ENCODE measurements at regions not wholly inside any gene's neighbourhood (a gene's known extent, or its start where the extent isn't known, plus 50 kb on each side); places are given as distances from the start of the nearest gene placed in this dataset.

GRCh38 chr13:55001881-55002280, 1973.3 kb downstream of the OLFM4 start:
- H3K27me3 ChIP-seq (replicated peaks in 1 of 7): no peaks in the 10 kb centered on the region
- WGBS, 5 donors: 65 to 80% (median 74%) methylated on average over 2 of the region's 2 CpGs
- H3K27ac ChIP-seq: no peak overlapping the region
- TF ChIP-seq CTCF (IDR thresholded peaks at IDR 0.05 in 8 of 11, conservative IDR thresholded peaks at IDR 0.05 in 3 of 11) (no peak), POLR2AphosphoS5 (IDR thresholded peaks at IDR 0.05) (no peak), POLR2A (IDR thresholded peaks at IDR 0.05) (no peak)
- peaks cover 0 to 49% (median 9%) of the 10 kb centered on the region in 8 donors for H3K9me3 ChIP-seq
- no peak for DNase-seq
- no peak overlapping the region for H3K4me3 ChIP-seq
- intact Hi-C loops (cut with DNase I; ENCODE audit: low total_unique reads): no loop called here
- no peaks in the 10 kb centered on the region for H3K4me1 ChIP-seq
- H3K36me3 ChIP-seq: no peaks in the 10 kb centered on the region

GRCh38 chr13:55007681-55008080, 1979.1 kb downstream of the OLFM4 start:
- Histone ChIP-seq H3K27ac (no peak overlapping the region), H3K4me1 (no peaks in the 10 kb centered on the region), H3K27me3 (replicated peaks in 1 of 7) (no peaks in the 10 kb centered on the region), H3K36me3 (no peaks in the 10 kb centered on the region), H3K4me3 (no peak overlapping the region), H3K9me3 (peaks cover 0 to 49% (median 15%) of the 10 kb centered on the region in 8 donors)
- intact Hi-C loops (cut with DNase I; ENCODE audit: low total_unique reads): no loop called here
- WGBS, 5 donors: 28 to 61% (median 35%) methylated on average over 2 of the region's 2 CpGs
- TF ChIP-seq POLR2AphosphoS5 (IDR thresholded peaks at IDR 0.05) (no peak), CTCF (IDR thresholded peaks at IDR 0.05 in 8 of 11, conservative IDR thresholded peaks at IDR 0.05 in 3 of 11) (no peak), POLR2A (IDR thresholded peaks at IDR 0.05) (no peak)
- DNase-seq: no peak

DNA sequence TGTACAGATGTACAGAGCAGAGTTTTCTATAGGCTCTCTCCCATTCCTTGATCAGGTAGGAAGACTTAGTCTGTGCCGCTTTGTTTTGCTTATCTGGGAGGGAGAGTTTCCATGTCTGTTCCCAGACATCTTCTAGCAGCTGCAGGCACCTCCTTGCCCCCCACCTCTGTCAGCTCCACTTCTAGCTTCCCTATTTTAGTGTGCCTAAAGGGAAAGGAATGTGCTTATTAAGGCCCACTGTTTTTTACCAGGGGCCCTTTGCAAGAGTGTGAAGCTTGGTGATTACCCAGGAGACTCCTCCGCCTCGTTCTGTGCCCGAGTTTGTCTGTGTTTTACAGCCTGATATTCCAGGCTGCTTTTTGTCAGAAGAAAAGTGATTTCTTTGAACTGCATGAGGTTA, 1984.4 kb downstream of the OLFM4 start:
- Histone ChIP-seq H3K27me3 (replicated peaks in 1 of 7) (no peaks in the 10 kb centered on the region), H3K9me3 (peaks cover 0 to 31% (median 8%) of the 10 kb centered on the region in 8 donors), H3K4me3 (no peak overlapping the region), H3K27ac (no peak overlapping the region), H3K36me3 (no peaks in the 10 kb centered on the region), H3K4me1 (no peaks in the 10 kb centered on the region)
- 43 to 57% (median 56%) methylated on average over 4 of the region's 4 CpGs for WGBS, 5 donors
- intact Hi-C loops (cut with DNase I; ENCODE audit: low total_unique reads): no loop called here
- no peak for DNase-seq
- no peak for TF ChIP-seq POLR2AphosphoS5 (IDR thresholded peaks at IDR 0.05)
- TF ChIP-seq CTCF (IDR thresholded peaks at IDR 0.05 in 8 of 11, conservative IDR thresholded peaks at IDR 0.05 in 3 of 11): no peak
- no peak for TF ChIP-seq POLR2A (IDR thresholded peaks at IDR 0.05)

DNA sequence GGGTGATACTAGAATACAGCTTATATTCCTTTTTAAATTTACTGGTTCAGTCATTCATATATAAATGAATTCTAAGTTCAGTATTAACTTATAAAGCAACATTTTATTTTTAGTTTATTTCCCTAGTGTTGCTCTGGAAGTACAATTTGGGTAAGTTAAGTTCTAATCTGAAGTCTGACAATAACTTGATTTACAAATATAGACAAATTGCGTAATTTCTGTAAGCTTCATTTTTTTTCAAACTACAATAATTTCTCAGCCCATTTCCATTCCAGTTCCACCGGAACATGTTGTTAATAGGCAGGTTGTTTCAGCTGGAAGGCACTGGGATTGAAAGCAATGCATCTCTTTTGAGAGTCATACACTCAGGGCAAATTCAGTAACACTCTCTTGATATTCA, 2000.7 kb downstream of the OLFM4 start:
- Histone ChIP-seq H3K9me3 (peaks cover 0 to 39% (median 28%) of the 10 kb centered on the region in 8 donors), H3K4me3 (no peak overlapping the region), H3K27ac (no peak overlapping the region), H3K4me1 (no peaks in the 10 kb centered on the region), H3K36me3 (no peaks in the 10 kb centered on the region), H3K27me3 (replicated peaks in 1 of 7) (no peaks in the 10 kb centered on the region)
- TF ChIP-seq POLR2A (IDR thresholded peaks at IDR 0.05): no peak
- no peak for TF ChIP-seq POLR2AphosphoS5 (IDR thresholded peaks at IDR 0.05)
- no peak for TF ChIP-seq CTCF (IDR thresholded peaks at IDR 0.05 in 8 of 11, conservative IDR thresholded peaks at IDR 0.05 in 3 of 11)
- intact Hi-C loops (cut with DNase I; ENCODE audit: low total_unique reads): no loop called here
- WGBS, 5 donors: 85 to 92% (median 90%) methylated on average over 2 of the region's 2 CpGs
- no peak for DNase-seq

All from spleen (tissue), 11 donors.